SK-N-MC (cell line): ENCODE measurements at regions not wholly inside any gene's neighbourhood (a gene's known extent, or its start where the extent isn't known, plus 50 kb on each side); places are given as distances from the start of the nearest gene placed in this dataset.

Experiments used
- EZH2 ChIP-seq: fragments of 200-600 bp; sonication (generic); IDR thresholded peaks from one replicate; pipeline ENCODE4 v1.6.1; 2017; ENCODE audit warnings: antibody characterized with exemption
- POLR2AphosphoS5 ChIP-seq: IDR thresholded peaks from 2 replicates; pipeline ENCODE4 v1.6.1; 2012; ENCODE audit warnings: mild to moderate bottlenecking, low read depth, low read length, borderline replicate concordance

- TF ChIP-seq EZH2 (no peak), POLR2AphosphoS5 (no peak)
Measured at GRCh38 chr7:45399069-45399468, 175.1 kb upstream of the ADCY1 start.
